BLaER1 (cell line): ENCODE measurements at regions not wholly inside any gene's neighbourhood (a gene's known extent, or its start where the extent isn't known, plus 50 kb on each side); places are given as distances from the start of the nearest gene placed in this dataset.

ENCODE experiments used
- H3K27ac ChIP-seq: shearing (Covaris generic); formaldehyde crosslinking; 2 replicates; pipeline ENCODE4 v1.8.1; 2022
- H3K27me3 ChIP-seq: shearing (Covaris generic); formaldehyde crosslinking; 2 replicates; pipeline ENCODE4 v1.8.1; 2022
- H3K36me3 ChIP-seq: shearing (Covaris generic); formaldehyde crosslinking; 2 replicates; pipeline ENCODE4 v1.8.1; 2022
- H3K4me1 ChIP-seq: shearing (Covaris generic); formaldehyde crosslinking; 2 replicates; pipeline ENCODE4 v1.8.1; 2022
- H3K4me2 ChIP-seq: shearing (Covaris generic); formaldehyde crosslinking; 2 replicates; pipeline ENCODE4 v1.8.1; 2022
- H3K4me3 ChIP-seq: shearing (Covaris generic); formaldehyde crosslinking; 2 replicates; pipeline ENCODE4 v1.8.1; 2022
- H3K9ac ChIP-seq: shearing (Covaris generic); formaldehyde crosslinking; 2 replicates; pipeline ENCODE4 v1.8.1; 2022
- H3K9me3 ChIP-seq: shearing (Covaris generic); formaldehyde crosslinking; 2 replicates; pipeline ENCODE4 v1.8.1; 2022
- H4K20me1 ChIP-seq: shearing (Covaris generic); formaldehyde crosslinking; 2 replicates; pipeline ENCODE4 v1.8.1; 2022
- Cebpa-rat ChIP-seq: shearing (Covaris generic); IDR thresholded peaks from 2 replicates; pipeline ENCODE4 v1.8.1; 2022

DNA sequence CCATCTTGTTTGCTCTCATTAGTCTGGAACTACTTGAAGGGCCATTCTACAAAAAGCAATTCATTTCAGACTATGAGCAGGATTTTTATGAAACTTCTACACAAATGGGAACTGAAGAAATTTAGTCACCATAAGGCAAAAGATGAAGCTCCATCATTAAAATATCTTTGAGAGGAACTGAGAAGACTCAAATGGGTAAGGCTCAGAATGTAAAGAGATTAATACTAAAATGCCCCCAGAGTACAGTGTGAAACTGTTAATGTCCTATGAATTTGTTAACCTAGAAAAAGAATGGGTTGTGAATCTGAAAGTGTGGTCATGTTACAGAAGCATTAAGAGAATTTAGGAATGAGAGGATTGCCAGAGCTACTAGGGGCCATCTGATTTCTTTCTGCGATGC is 77.9 kb upstream of the SLC7A11 start:
- Histone ChIP-seq H3K4me2 (no peak overlapping the region), H4K20me1 (no peaks in the 10 kb centered on the region), H3K27me3 (no peaks in the 10 kb centered on the region), H3K27ac (no peak overlapping the region), H3K9ac (no peak overlapping the region), H3K9me3 (no peaks in the 10 kb centered on the region), H3K4me3 (no peak overlapping the region), H3K4me1 (no peaks in the 10 kb centered on the region), H3K36me3 (no peaks in the 10 kb centered on the region)
- TF ChIP-seq Cebpa-rat: no peak

DNA sequence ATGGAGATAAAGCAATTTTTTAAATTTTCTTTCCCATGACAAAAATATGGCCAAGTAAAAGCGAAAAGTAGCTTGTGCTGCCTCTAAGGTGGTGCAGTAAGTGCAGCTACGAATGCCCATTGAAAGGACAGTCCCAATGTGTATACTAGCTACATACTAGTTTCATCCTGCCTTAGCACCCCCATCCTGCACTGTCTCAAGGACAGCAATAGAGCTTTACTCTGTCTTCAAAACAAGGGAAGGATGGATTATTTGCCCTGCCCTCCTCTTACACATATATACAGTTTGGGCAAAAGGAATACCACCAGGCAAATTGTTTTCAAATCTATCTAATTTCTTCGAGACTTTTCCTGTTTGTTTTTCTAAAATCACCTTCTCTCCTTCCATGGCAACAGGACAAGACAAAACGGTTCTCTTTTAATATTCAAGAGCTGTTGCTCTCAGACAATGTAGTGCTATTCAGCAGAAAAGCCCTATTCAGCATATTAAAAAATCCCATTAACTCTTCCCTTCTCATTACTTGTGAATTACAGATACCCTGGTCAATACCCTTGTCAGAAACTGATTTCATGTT is 75.1 kb upstream of the SLC7A11 start:
- H3K36me3 ChIP-seq: no peaks in the 10 kb centered on the region
- H3K4me2 ChIP-seq: no peak overlapping the region
- no peak overlapping the region for H3K9ac ChIP-seq
- H4K20me1 ChIP-seq: no peaks in the 10 kb centered on the region
- TF ChIP-seq Cebpa-rat: no peak
- no peaks in the 10 kb centered on the region for H3K4me1 ChIP-seq
- H3K27me3 ChIP-seq: no peaks in the 10 kb centered on the region
- H3K27ac ChIP-seq: no peak overlapping the region
- peaks cover 5% of the 10 kb centered on the region; the same call in 1 of the 2 replicates for H3K9me3 ChIP-seq
- no peak overlapping the region for H3K4me3 ChIP-seq

DNA sequence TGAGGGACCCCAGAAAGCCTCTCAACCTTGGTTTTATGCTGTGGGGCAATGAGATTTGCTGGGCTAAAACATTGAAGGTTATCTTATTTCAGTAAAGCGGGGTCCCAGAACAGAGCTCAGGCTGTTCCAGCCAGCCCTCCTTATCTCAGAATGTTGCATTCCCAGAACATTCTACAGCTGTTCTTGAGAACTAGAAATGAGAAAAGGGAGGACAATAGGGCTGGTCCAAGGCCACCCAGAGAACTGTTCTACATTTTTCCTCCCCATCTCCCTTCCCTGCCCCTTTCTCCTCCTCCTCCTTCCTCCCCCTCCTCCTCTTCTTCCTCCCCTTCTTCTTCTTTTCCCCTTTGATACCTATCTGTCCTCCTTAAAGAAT is 70.4 kb upstream of the SLC7A11 start:
- H3K9me3 ChIP-seq: peaks cover 5% of the 10 kb centered on the region; the same call in 1 of the 2 replicates
- H3K4me3 ChIP-seq: no peak overlapping the region
- H3K27me3 ChIP-seq: no peaks in the 10 kb centered on the region
- no peak overlapping the region for H3K27ac ChIP-seq
- H3K9ac ChIP-seq: no peak overlapping the region
- H3K4me2 ChIP-seq: no peak overlapping the region
- H3K4me1 ChIP-seq: no peaks in the 10 kb centered on the region
- no peak for TF ChIP-seq Cebpa-rat
- H3K36me3 ChIP-seq: no peaks in the 10 kb centered on the region
- H4K20me1 ChIP-seq: no peaks in the 10 kb centered on the region

DNA sequence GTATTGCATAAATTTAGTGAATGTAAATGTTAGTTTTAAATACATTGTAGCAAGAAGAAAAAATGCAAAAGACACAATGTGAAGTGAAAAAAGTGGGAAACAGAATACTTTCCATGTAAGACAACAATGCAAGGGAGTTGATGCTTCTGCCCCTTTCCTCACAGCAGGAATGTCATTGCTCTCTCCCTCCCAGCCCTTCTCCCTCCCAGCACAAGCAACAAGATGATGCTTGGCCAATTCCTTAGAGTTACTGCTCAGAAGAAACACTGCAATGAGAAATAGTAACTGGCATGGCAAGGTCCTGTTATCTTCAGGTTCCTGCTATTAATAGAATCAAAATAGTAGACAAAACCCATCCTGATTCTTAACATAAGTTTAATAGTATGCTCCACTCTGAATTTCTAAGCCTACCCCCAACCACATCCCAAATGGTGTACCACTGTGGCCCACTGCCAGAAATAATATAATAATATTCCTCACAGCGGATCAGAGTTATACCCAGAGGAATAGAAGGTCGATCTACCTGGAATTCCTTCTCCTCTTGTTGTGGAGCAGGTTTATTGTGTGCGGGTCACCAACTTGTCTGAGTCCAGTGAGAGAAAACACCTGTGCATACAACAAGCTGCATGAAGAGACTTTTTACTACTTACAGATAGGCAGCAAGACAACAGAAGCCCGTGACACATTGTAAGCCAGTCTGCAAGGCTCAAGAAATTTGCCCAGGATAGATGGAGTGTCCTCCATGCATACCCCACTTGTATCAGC is 69.8 kb upstream of the SLC7A11 start:
- Histone ChIP-seq H3K4me1 (no peaks in the 10 kb centered on the region), H3K4me3 (no peak overlapping the region), H3K9me3 (peaks cover 5% of the 10 kb centered on the region; the same call in 1 of the 2 replicates), H3K27me3 (no peaks in the 10 kb centered on the region), H3K36me3 (no peaks in the 10 kb centered on the region), H3K27ac (no peak overlapping the region), H3K4me2 (no peak overlapping the region), H3K9ac (no peak overlapping the region), H4K20me1 (no peaks in the 10 kb centered on the region)
- TF ChIP-seq Cebpa-rat: no peak

DNA sequence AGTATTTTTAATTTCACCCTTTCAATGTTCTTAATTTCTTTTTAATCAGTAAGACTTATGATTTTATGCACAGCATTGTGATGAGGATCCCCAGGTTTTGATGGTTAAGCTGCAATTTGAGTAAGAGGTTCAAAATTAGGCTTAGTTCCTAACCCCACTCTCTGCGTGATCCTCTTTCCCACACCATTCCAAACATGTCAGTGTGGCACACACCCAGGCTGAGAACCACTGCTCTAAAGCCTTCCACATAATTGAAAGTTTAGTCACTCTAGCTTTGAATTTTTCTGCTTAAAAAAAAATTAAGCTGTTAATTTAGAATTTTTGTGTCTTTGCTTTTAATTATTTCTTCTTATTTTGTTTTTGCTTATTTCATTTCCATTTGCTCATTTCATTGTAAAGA is 68.8 kb upstream of the SLC7A11 start:
- H3K4me1 ChIP-seq: no peaks in the 10 kb centered on the region
- no peak overlapping the region for H3K27ac ChIP-seq
- no peaks in the 10 kb centered on the region for H4K20me1 ChIP-seq
- no peak overlapping the region for H3K4me2 ChIP-seq
- no peak overlapping the region for H3K9ac ChIP-seq
- no peaks in the 10 kb centered on the region for H3K36me3 ChIP-seq
- H3K27me3 ChIP-seq: no peaks in the 10 kb centered on the region
- H3K4me3 ChIP-seq: no peak overlapping the region
- TF ChIP-seq Cebpa-rat: no peak
- peaks cover 5% of the 10 kb centered on the region; the same call in 1 of the 2 replicates for H3K9me3 ChIP-seq

DNA sequence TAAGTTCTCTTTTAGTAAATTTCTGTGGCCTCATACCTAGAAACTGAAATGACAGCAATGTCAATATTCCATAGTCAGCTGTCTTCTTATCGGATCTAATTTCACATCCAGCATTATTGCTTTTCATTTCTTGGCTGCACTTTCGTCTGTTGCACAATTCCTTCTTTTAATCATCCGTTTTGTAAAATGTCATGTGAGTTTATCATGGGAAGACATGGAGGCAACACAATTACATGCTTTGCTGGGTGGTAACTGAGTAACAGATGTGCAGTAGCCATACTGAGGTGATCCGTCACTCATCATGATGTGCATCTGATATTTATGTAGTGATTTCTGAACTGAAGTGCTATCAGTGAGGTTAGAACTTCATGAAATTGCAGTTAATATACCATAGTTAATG is 68.3 kb upstream of the SLC7A11 start:
- H3K36me3 ChIP-seq: no peaks in the 10 kb centered on the region
- no peak overlapping the region for H3K27ac ChIP-seq
- no peaks in the 10 kb centered on the region for H3K4me1 ChIP-seq
- H3K4me2 ChIP-seq: no peak overlapping the region
- H3K4me3 ChIP-seq: no peak overlapping the region
- H3K27me3 ChIP-seq: no peaks in the 10 kb centered on the region
- no peak overlapping the region for H3K9ac ChIP-seq
- no peak for TF ChIP-seq Cebpa-rat
- peaks cover 5% of the 10 kb centered on the region; the same call in 1 of the 2 replicates for H3K9me3 ChIP-seq
- no peaks in the 10 kb centered on the region for H4K20me1 ChIP-seq

DNA sequence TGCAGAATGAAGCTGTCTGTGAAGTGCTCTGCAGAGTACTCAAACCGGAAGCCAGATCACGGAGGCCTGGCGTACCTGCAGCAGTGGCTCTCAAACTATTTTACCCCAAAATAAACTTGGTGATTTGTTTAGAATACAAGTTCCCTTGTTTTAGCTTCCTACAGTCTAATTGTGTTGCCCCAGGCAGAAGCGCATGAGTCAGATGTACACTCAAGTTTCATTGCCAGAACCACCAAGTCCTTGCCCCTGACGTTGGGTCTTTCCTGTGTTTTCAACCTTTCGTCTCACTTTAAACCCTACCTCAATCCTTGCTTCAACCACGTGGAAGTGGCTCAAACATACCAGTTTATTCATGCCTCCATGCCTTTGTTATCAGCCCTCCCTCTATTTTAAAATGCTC is 66.2 kb upstream of the SLC7A11 start:
- Histone ChIP-seq H3K9ac (no peak overlapping the region), H3K36me3 (no peaks in the 10 kb centered on the region), H3K4me1 (no peaks in the 10 kb centered on the region), H3K27ac (no peak overlapping the region), H3K27me3 (no peaks in the 10 kb centered on the region), H3K9me3 (no peaks in the 10 kb centered on the region), H4K20me1 (no peaks in the 10 kb centered on the region), H3K4me2 (no peak overlapping the region), H3K4me3 (no peak overlapping the region)
- TF ChIP-seq Cebpa-rat: no peak

DNA sequence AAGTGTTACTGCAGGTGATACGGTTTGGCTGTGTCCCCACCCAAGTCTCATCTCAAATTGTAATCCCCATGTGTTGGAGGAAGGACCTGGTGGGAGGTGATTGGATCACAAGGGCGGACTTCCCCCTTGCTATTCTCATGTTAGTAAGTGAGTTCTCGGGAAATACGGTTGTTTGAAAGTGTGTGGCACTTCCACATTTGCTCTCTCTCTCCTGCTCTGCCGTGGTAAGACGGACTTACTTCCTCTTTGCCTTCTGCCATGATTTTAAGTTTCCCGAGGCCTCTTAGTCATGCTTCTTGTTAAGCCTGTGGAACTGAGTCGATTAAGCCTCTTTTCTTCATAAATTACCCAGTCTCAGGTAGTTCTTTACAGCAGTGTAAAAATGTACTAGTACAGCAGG is 65.2 kb upstream of the SLC7A11 start:
- Histone ChIP-seq H3K4me2 (no peak overlapping the region), H3K27ac (no peak overlapping the region), H3K27me3 (no peaks in the 10 kb centered on the region), H3K4me1 (no peaks in the 10 kb centered on the region), H4K20me1 (no peaks in the 10 kb centered on the region), H3K9me3 (no peaks in the 10 kb centered on the region), H3K4me3 (no peak overlapping the region), H3K36me3 (no peaks in the 10 kb centered on the region), H3K9ac (no peak overlapping the region)
- no peak for TF ChIP-seq Cebpa-rat

DNA sequence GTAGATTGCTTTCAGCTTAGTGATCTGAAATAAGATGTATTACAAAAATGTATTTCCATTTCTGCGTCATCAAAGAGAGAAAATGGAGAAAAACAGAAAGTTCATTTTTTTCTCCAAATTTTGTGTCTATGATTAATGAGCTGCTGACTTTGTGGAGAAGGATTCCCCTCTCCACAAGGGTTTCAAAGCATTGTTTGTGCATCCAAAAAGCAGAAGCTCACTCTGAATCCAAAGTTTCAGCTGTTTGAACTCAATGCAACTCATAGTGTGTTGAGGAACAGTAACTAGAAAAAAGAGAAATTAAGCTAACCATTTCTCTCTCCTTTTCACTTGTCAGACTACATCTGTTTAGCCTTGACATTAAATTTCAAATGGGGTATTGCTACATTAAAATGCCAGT is 62.9 kb upstream of the SLC7A11 start:
- H3K36me3 ChIP-seq: no peaks in the 10 kb centered on the region
- no peaks in the 10 kb centered on the region for H3K27me3 ChIP-seq
- no peak overlapping the region for H3K27ac ChIP-seq
- H3K4me3 ChIP-seq: no peak overlapping the region
- H3K9ac ChIP-seq: no peak overlapping the region
- TF ChIP-seq Cebpa-rat: no peak
- no peaks in the 10 kb centered on the region for H3K4me1 ChIP-seq
- H4K20me1 ChIP-seq: no peaks in the 10 kb centered on the region
- no peaks in the 10 kb centered on the region for H3K9me3 ChIP-seq
- no peak overlapping the region for H3K4me2 ChIP-seq

DNA sequence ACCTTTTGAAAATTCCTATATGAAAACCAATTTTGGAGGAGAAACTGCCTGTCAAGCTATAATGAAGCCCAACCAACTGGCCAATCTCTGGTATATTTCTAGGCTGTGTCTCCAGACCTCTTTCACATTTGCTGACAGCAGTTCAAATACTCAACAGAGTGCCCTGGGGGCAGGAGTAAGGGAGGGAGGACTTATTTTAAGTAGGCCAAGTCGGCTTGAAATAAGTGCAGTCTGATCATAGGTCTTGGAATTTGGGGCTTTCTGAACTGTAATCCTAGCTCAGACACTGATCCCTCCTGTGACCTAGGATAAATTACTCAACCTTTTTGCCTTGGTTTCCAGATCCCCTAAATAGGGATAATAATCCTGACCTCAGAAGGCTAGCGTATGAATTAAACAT is 59.4 kb upstream of the SLC7A11 start:
- H4K20me1 ChIP-seq: no peaks in the 10 kb centered on the region
- H3K27me3 ChIP-seq: no peaks in the 10 kb centered on the region
- H3K4me3 ChIP-seq: no peak overlapping the region
- no peak overlapping the region for H3K4me2 ChIP-seq
- H3K9ac ChIP-seq: no peak overlapping the region
- H3K27ac ChIP-seq: no peak overlapping the region
- H3K4me1 ChIP-seq: no peaks in the 10 kb centered on the region
- no peak for TF ChIP-seq Cebpa-rat
- H3K36me3 ChIP-seq: no peaks in the 10 kb centered on the region
- no peaks in the 10 kb centered on the region for H3K9me3 ChIP-seq
